ENCODE measurements at regions not wholly inside any gene's neighbourhood (a gene's known extent, or its start where the extent isn't known, plus 50 kb on each side); places are given as distances from the start of the nearest gene placed in this dataset.
A peak's percentile ranks its signal among the peaks of the same experiment; 100 is the strongest.

- no peak for DNase-seq
- H3K4me3 Mint-ChIP-seq: no peak overlapping the region
- no peaks in the 10 kb centered on the region for H3K27me3 Mint-ChIP-seq (ENCODE audit: low read depth, poor library complexity)
- H3K9me3 Mint-ChIP-seq: peaks cover 39% of the 10 kb centered on the region
- H3K4me1 Mint-ChIP-seq: peaks cover 8% of the 10 kb centered on the region
- H3K36me3 Mint-ChIP-seq (ENCODE audit: low read depth): no peaks in the 10 kb centered on the region
- no peak for TF ChIP-seq CTCF (IDR thresholded peaks at IDR 0.05)
- no peak overlapping the region for H3K27ac Mint-ChIP-seq
Observed at GRCh38 chr3:13728487-13728886, 151.4 kb downstream of the WNT7A start.

GRCh38 chr3:13727890-13728289 lies 152.0 kb downstream of the WNT7A start:
- Mint-ChIP-seq H3K4me3 (no peak overlapping the region), H3K36me3 (ENCODE audit: low read depth) (no peaks in the 10 kb centered on the region), H3K27ac (no peak overlapping the region), H3K27me3 (ENCODE audit: low read depth, poor library complexity) (no peaks in the 10 kb centered on the region), H3K9me3 (peaks cover 39% of the 10 kb centered on the region), H3K4me1 (peaks cover 2% of the 10 kb centered on the region)
- DNase-seq: no peak
- TF ChIP-seq CTCF (IDR thresholded peaks at IDR 0.05): no peak

- no peaks in the 10 kb centered on the region for H3K36me3 Mint-ChIP-seq (ENCODE audit: low read depth)
- no peak for TF ChIP-seq CTCF (IDR thresholded peaks at IDR 0.05)
- H3K27ac Mint-ChIP-seq: no peak overlapping the region
- H3K27me3 Mint-ChIP-seq (ENCODE audit: low read depth, poor library complexity): no peaks in the 10 kb centered on the region
- H3K9me3 Mint-ChIP-seq: peaks cover 37% of the 10 kb centered on the region
- DNase-seq: no peak
- no peak overlapping the region for H3K4me3 Mint-ChIP-seq
- no peaks in the 10 kb centered on the region for H3K4me1 Mint-ChIP-seq
Observed at GRCh38 chr3:13723676-13724207, 156.1 kb downstream of the WNT7A start.

- H3K4me1 Mint-ChIP-seq: no peaks in the 10 kb centered on the region
- no peaks in the 10 kb centered on the region for H3K27me3 Mint-ChIP-seq (ENCODE audit: low read depth, poor library complexity)
- no peak for DNase-seq
- H3K27ac Mint-ChIP-seq: no peak overlapping the region
- no peak for TF ChIP-seq CTCF (IDR thresholded peaks at IDR 0.05)
- H3K36me3 Mint-ChIP-seq (ENCODE audit: low read depth): no peaks in the 10 kb centered on the region
- H3K4me3 Mint-ChIP-seq: no peak overlapping the region
- peaks cover 35% of the 10 kb centered on the region for H3K9me3 Mint-ChIP-seq
Observed at GRCh38 chr3:13722178-13722577, 157.7 kb downstream of the WNT7A start.

- H3K36me3 Mint-ChIP-seq (ENCODE audit: low read depth): no peaks in the 10 kb centered on the region
- DNase-seq: no peak
- H3K27ac Mint-ChIP-seq: peak overlapping the region; percentile 53
- peaks cover 15% of the 10 kb centered on the region for H3K27me3 Mint-ChIP-seq (ENCODE audit: low read depth, poor library complexity)
- H3K4me3 Mint-ChIP-seq: no peak overlapping the region
- no peaks in the 10 kb centered on the region for H3K4me1 Mint-ChIP-seq
- H3K9me3 Mint-ChIP-seq: peaks cover 25% of the 10 kb centered on the region
- no peak for TF ChIP-seq CTCF (IDR thresholded peaks at IDR 0.05)
Observed at GRCh38 chr3:13718436-13718835, 161.4 kb downstream of the WNT7A start.

- Mint-ChIP-seq H3K9me3 (peaks cover 25% of the 10 kb centered on the region), H3K27me3 (ENCODE audit: low read depth, poor library complexity) (peaks cover 15% of the 10 kb centered on the region), H3K36me3 (ENCODE audit: low read depth) (no peaks in the 10 kb centered on the region), H3K4me3 (no peak overlapping the region), H3K4me1 (no peaks in the 10 kb centered on the region), H3K27ac (peak overlapping the region; percentile 53)
- no peak for DNase-seq
- TF ChIP-seq CTCF (IDR thresholded peaks at IDR 0.05): no peak
Observed at GRCh38 chr3:13718000-13718399, 161.9 kb downstream of the WNT7A start.
